Activated CD4-positive, alpha-beta T cell treated with anti-CD3 and anti-CD28 coated beads, Interleukin-2, Interleukin-4, amounts not matched to agents 100 ng/mL and 50 ng/mL, durations not matched to agents 16 hours and 8 hours (primary cell): ENCODE measurements at regions not wholly inside any gene's neighbourhood (a gene's known extent, or its start where the extent isn't known, plus 50 kb on each side); places are given as distances from the start of the nearest gene placed in this dataset.

Experiments
- DNase-seq: peaks from one replicate; pipeline ENCODE4 v3.0.0-alpha.2; 2020; ENCODE audit warnings: low spot score

GRCh38 chr19:28290963-28291657 lies 921.8 kb downstream of the UQCRFS1 start:
- DNase-seq: no peak

DNA sequence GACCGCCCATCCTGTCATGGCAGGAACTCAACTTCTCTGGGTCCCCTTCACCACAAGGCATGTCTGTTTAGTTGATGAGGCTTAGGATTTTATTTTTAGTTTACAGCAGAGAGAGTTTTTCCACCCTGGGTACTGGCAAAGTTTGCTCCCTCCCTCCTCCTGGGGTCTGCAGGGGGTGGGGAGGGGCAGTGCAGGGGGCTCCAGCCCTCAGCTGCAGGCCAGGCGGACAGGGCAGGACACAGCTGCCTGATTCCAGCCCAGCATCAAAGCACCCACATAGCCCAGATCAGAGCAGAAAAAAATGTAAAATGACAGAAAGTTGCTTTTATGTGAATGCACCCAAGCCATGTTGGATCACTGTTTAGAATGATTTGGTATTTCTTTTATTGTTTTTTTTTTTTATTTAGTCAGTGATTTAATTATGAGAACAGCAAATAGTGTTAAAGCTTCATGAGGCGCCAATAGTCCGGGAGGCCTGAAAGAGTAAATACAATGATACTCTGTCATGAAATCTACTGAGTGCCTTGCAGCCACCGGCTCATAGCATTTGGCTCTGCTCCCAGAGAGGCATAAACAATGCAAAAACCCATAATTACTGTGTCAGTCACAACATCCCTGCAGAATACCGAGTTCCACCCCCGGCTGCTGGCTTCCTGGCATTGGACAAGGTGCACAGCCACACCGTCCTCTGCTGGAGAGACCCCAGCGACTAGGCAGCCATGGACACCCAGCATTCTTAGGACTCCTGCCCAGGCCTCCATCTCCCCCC lies 923.5 kb downstream of the UQCRFS1 start:
- no peak for DNase-seq

DNA sequence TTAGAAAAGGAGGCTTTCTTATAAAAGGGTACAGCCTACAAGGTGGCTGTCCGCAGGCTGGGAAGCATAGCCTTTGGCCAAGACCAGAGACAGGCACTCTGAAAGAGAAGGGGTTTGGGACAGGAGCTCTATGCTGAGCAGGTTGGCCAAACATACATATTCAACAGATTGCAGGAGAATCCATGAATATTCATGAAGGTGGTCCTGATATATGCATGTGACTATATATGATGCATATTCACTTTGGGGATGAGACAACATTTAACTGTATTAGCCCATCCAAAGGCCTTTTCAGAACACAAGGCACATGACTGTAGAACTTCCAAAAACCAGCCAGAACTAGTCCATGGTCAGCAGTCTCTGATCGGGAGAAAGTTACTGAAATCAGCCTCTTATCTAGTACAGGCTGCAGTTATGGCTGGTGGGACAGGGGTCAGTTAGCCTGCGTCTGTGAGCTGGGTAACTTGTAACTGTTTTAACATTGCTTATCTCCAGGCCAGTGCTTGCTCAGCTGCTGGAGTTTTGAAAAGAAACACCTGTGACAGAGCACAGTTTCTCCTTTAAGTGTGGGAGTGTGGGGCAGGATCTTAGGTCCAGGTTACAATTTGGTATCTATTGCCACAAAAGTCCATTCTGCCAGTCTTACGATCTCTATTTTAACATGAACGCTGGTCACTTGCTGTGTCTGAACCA lies 924.2 kb downstream of the UQCRFS1 start:
- DNase-seq: no peak

GRCh38 chr19:28285917-28286316 lies 927.0 kb downstream of the UQCRFS1 start:
- DNase-seq: no peak

DNA sequence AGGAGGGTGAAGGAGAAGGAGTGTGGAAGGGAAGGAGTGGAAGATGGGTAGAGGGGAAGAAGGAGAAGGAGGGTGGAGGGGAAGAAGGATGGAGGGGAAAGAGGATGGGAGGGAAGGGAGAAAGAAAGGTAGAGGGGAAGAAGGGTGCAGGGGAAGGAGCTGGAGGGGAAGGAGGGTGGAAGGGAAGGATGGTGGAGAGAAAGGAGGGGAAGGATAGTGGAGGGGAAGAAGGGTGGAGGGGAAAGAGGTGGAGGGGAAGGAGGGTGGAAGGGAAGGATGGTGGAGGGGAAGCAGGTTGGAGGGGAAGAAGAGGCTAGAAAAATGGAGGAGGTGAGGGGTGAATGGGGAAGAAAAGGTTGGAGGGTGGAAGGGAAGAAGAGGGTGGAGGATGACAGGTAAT lies 927.9 kb downstream of the UQCRFS1 start:
- DNase-seq: no peak

DNA sequence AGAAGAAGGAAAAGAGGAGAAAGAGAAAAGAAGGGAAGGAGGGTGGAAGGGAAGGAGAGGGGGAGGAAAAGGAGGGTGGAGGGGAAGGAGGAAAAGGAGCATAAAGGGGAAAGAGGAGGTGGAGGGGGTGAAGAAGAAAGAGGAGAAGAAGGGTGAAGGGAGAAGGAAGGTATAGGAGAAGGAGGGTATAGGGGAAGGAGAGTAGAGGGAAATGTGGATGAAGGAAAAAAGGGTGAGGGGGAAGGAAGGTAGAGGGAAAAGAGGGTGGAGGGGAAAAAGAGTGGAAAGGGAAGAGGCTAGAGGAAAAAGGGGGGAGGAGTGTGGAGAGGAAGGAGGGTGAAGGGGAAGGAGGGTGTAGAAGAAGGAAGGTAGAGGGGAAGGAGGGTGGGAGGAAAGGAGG lies 928.6 kb downstream of the UQCRFS1 start:
- DNase-seq: no peak

DNA sequence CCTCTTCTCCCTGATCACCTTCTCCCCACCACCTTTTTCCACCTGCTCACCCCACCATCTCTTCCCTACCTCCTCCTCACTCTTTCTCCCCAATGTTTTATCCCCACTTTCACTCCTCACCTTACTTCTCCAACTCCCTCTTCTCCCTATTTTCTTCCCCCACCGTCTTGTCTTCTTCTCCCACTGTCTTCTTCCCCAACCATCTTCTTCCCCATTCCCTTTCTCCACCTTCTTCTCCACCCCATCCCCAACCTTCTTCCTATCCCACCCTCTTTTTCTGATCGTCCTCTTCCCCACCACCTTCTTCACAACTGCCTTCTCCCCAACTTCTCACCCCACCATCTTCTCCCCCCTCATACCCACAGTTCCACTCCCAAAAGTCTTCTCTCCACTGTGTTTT lies 929.4 kb downstream of the UQCRFS1 start:
- no peak for DNase-seq

DNA sequence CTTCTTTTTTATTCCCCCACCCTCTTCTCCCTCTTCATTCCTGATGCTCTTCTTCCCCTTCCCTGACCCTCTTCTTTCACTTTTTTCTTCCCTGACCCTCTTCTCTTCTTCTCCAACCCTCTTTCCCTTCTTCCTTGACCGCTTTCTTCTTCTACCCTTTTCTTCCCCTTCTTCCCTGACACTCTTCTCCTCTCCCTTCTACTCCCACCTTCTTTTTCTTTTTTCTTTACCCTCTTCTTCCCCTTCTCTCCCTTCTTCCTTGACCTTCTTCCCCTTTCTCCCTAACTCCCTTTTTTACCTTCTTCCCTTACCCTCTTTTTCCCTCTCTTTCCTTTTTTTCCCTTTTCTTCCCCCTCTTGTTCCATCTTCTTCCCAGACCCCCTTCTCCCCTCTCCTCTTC lies 931.3 kb downstream of the UQCRFS1 start:
- DNase-seq: no peak

DNA sequence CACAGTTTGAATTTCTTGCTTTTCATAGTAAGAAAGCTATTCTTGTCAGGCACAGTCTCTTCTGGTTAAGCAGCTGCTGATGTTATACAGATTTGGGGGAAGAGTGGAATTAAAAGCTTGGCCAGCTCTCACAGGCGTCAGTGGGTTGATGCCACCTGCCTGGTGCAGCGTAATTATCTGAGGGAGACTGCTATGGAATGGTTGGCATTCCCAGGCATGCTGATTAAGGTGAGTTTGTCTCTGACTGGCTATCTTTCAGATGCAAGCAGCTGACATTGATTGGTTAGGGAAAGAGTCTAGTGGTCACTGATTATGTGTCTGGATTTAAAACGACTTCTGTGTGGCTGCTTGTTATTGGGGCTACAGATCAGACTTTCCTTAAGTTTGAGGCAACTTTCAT lies 948.4 kb downstream of the UQCRFS1 start:
- no peak for DNase-seq

GRCh38 chr19:28258829-28259228 lies 954.1 kb downstream of the UQCRFS1 start:
- DNase-seq: no peak

- DNase-seq: no peak
Measured at GRCh38 chr19:28257396-28257795, 955.6 kb downstream of the UQCRFS1 start.

- no peak for DNase-seq
Measured at GRCh38 chr19:28247243-28247642, 965.7 kb downstream of the UQCRFS1 start.

- DNase-seq: no peak
Measured at GRCh38 chr19:28245937-28246336, 967.0 kb downstream of the UQCRFS1 start.

- no peak for DNase-seq
Measured at GRCh38 chr19:28244966-28245365, 968.0 kb downstream of the UQCRFS1 start.

- peak; percentile 19 for DNase-seq
Measured at GRCh38 chr19:28242317-28242927, 970.5 kb downstream of the UQCRFS1 start.

- no peak for DNase-seq
Measured at GRCh38 chr19:28239270-28239669, 973.7 kb downstream of the UQCRFS1 start.

DNA sequence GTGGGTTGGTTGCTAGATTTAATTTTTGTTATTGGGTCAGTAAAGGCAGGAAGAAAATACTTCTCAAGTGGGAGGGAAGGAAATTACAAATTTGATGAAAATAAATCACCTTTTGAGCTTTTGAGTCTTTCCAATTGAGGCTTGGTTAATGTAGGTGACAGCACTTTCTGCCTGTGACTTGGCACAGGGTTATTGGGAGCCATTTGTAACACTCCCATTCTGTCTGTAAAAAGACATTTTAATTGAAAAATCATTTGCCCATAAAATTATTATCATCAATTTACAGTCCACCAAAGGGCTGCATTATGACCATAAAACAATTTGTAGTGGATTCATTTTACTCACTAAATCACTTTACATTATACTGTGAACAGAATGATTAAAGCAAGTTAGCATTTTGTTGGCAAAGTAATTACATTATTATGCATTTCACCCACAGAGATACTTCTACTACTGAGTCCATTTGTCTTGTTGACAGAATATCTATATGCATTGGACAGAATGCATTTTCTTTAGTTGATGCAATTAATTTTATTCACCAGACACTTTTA lies 974.6 kb downstream of the UQCRFS1 start:
- no peak for DNase-seq

GRCh38 chr19:28235606-28236125 lies 977.3 kb downstream of the UQCRFS1 start:
- no peak for DNase-seq

DNA sequence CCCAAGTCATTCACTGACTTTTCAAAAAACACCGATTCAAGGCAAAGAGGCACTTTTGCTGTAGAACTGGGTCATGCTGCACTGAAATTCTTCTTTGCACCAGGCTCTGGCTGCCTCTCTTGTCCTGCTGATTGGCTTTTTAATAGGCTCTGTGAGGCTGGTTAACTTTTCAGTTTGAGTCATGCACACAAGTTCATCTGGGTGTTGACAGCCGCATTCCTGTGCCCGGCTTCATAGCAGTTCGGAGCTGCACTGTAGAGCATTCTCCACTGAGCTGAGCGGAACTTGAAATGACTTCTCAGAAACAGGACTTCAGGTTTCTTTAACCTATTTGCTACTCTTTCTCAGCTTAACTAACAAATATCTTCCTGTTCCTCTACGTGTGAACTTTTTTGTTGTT lies 978.3 kb downstream of the UQCRFS1 start:
- DNase-seq: no peak

DNA sequence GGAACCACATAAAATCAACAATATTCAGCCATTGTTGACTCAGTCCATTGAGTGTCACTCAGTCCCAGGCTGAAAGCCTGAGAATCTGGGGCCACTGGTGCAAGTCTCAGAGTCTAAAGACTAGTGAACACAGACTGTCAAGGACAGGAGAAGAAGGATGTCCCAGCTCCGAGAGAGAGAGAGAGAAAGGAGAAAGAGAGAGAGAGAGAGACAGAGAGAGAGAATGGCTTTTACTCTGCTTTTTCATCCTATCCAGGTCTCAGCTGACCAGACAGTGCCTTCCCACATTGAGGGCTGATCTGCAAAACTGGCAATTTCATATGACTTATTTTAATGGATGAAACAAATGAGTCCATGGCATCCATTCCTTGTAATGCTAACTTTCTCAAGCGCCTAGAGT lies 984.1 kb downstream of the UQCRFS1 start:
- no peak for DNase-seq

DNA sequence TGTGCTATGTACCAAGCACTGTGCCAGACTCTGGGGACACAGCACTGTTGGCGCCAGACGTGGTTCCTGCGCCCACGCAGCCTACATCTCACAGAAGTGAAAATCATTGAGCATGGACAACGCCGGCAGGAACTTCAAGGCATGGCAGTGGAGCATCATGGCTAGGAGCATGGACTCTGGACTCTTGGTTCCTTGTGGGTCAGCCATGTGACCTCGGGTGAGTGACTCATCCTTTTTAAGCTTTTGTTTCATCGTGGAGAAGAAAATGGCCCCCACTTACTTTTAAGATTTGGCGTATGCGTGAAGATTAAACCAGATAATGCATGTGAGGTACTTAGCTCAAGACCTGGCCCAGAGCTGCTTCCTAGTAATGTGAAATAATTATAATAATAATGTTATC lies 988.5 kb downstream of the UQCRFS1 start:
- DNase-seq: no peak

- DNase-seq: no peak
Measured at GRCh38 chr19:28221736-28222135, 991.2 kb downstream of the UQCRFS1 start.
